ENCODE measurements at regions not wholly inside any gene's neighbourhood (a gene's known extent, or its start where the extent isn't known, plus 50 kb on each side); places are given as distances from the start of the nearest gene placed in this dataset.

DNA sequence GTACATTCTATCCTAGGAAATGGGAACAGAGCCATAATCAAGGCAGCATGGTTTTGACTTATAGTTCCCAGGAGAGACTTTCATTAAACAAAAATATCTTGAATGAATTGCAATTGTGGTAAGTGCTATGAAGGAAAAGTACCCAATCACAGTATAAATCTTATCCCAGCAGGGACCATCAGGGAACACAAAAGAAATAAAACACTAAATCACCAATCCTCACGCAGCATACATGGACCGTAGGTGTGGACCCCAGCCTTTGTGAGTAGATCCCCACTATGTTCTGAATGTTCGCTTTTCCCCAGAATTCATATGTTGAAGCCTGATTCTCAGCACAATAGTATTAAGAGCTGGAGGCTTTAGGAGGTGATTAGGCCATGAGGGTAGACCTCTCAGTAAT lies 925.0 kb upstream of the RBFOX1 start:
- DNase-seq (ENCODE audit: low read depth in 2 of 2) = no peak

DNA sequence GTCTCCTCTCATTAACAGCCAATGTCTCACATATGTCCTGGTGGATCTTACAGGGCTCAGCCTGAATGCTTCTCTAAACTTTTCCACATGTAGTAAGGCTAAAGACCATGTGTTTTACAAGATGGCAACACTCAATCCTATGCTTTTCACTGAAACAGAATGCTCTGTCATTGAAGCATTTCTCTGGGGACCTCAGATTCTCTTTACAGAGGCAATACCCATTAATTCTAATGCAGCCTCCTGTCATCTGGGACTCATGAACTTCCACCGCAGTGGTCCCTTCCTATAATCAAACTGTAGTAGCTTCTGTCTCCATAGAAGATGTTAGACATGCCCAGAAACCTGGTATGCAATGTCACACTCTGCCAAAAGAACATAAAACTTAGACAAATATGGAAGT lies 926.6 kb upstream of the RBFOX1 start:
- no peak for DNase-seq (ENCODE audit: low read depth in 2 of 2)

DNA sequence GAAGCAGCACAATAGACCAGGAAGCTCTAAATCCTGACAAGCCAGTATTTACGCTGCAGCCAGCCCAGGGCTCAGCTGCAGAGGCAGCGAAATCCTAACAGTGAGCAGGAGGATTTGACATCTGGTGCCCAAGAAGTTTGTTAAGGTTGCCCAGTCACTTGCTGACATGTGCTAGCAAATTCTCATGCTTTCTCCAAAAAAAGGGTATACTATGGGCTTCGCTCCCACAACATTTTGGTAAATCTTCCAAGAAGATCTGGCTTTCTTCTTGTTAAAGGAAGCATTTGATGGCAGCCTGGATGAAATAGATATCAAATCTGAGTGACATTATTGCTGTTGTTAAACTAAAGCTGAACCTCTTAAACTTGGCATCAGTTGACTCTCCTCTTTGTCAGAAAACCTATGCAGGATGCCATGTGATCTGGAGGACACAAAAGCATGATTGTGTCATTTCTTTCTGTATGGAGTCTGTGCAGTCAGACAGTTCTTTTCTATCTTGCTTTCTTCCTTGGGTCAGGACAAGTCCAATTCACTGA lies 949.7 kb upstream of the RBFOX1 start:
- DNase-seq (ENCODE audit: low read depth in 2 of 2) = no peak

DNA sequence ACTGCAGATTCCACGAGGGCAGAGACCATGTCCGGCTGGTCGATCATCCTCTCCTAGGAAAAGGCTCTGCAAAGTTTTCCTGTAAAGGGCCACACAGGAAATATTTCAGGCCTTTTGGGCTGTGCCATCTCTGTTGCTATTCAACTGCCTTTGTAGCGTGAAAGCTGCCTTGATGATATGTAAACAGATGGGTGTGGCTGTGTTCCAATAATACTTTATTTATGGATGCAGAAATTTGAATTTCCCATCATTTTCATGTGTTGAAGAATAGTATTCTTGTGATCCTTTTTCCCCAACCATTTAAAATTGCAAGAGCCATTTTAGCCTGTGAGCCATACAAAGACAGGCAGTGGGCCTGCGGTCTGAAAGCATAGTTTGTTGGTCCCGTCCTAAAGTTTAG lies 950.7 kb upstream of the RBFOX1 start:
- DNase-seq (ENCODE audit: low read depth in 2 of 2) = no peak

DNA sequence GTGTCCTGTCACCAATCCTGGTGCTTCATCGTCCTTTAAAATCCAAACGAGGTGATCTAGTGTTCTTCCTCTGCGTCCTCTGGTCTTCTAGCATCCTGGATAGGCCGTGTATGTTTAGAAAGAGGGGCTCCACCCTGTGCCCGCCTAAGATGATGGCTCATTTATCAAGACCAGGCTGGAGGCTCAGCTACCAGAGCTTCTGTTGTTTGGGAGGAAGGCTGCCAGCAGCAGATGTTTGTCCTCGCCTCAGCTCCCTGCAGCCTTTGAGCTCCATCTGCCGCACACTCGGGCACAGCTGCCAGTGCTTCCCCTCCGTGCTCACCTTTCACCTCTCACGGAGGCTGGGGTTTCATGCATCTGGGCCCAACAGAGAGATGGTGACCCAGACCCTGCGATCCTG lies 954.7 kb upstream of the RBFOX1 start:
- no peak for DNase-seq (ENCODE audit: low read depth in 2 of 2)

DNA sequence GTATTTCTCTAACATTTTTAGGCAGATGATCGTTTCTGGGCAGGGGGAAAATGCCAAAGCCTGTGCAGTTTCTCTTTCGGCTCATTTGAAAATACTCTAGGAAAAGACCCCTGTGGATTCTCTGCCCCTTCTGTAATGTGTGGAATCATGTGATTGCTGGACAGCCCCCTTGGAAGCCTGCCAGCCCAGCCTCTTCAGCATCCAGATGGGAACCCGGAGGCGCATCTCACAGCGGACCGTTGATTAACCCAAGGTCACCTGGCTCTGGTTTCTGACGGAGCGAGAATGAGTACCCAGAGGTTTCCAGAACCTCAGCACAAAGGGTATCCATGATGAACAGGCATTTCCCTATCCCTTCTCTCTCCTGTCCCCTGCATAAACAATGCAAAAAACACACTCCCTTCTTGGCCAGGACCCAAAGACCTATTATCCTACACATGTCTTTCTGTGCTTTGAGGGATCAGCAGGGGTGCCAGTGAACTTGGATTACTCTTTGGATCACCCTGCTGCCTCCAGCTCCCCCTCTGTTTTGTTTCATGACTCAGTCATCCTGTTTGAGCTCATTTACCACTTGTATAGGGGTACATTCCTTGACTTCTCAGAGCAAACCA lies 957.1 kb upstream of the RBFOX1 start:
- DNase-seq (ENCODE audit: low read depth in 2 of 2) = no peak

DNA sequence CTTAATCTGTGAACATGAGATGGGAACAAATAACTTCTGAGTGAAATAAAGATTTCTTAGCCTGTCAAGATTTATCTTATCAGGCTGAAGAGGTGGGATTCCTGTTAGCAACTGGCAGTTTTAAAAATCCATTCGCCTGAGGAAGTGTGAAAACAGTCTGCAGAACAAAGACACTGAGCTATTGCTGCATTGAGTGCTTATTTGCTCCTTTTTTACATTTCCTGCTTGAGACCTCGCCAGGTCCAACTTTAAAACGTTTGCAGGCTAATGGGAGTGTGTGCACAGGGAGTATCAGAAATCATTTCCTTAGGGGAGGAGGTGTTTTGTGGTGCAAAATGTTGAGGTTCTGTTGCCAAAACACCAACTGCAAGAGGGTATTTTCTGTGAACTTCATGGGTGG lies 957.8 kb upstream of the RBFOX1 start:
- DNase-seq (ENCODE audit: low read depth in 2 of 2) = no peak

DNA sequence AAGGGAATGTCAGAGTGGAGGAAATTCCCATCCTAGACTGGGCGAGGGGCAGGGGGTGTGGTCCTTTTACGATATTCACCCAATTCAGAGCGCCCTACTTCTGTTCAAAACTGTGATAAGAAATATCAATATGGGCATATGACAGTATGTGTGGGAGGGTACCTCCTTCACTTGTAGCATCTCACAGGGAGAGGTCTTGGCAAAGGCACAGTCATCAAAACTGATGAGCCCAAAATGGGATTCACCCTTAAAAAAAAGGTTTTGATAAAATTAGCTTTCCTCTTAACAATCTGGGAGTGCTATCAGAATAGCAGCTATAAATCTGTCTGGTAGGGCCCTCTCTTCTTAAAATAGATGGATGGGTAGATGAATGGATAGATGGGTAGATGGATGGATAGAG lies 967.8 kb upstream of the RBFOX1 start:
- no peak for DNase-seq (ENCODE audit: low read depth in 2 of 2)

DNA sequence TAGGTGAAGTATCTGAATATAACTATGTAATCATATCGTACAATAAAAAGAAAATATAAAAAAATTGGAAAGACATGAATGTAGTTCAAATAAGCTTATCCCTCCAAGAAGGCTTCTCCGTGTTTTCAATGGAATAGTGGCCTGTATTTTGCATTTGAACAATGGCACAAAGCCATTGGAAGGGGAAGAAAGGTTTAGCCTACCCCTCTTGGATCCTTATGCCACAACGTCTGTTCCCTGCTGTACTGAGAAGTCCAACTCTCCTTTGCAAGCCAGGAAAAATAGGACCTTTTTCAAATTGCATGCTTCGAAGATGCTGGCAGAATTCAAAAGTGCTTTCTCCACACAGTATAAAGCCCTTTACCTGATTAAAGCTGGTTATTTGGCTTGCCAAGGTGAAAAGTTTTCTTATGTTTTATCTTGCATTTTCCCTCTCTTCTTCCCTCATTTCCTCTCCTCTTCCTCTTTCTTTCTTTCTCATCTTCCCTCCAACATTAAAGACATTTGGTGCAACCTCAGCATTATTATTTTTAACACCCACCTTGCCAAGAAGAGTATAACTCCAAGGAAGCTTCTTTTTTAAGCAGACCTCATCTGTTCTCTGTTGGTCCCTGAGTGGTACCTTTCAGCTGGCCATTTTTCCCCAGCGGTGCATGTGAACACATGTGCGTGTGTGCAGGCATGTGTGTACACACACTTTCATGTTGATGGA lies 968.6 kb upstream of the RBFOX1 start:
- DNase-seq (ENCODE audit: low read depth in 2 of 2) = no peak

DNA sequence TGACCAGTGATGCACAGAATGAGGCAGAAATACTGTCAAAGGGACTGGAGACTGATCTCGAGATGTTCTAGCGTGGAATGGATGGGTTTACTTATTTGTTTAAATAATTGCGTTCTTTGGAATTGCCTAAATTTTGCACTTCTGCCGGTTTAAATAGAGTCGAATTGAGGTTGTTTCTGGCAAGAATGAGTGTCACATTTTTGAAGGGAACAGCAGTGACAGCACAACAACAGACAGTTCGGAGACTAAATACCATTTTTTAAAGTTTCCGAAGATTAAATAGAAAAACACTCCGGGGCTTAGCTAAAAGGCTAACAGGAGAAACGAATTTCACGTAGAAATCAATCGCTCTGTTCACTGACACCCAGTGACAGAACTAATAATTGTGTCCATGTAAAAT lies 969.2 kb upstream of the RBFOX1 start:
- DNase-seq (ENCODE audit: low read depth in 2 of 2) = no peak

DNA sequence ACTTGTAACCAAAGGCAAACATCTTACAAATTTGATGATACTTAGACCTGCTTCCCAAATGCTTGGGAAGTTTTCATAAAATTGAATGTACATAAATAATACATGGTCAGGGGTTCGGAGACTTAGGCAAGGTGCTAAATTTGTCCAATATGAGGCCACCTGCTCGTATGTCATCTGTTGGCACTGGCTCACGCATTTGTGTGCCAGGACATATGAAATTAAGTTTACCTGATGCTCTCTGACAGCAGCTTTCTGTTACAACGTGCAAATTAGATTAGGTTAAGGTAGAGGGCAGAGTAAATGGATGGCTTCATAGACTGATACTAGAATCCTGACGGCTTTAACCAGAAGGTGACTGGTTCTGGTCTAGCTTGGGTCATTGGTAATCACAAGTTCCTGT lies 970.3 kb upstream of the RBFOX1 start:
- no peak for DNase-seq (ENCODE audit: low read depth in 2 of 2)

DNA sequence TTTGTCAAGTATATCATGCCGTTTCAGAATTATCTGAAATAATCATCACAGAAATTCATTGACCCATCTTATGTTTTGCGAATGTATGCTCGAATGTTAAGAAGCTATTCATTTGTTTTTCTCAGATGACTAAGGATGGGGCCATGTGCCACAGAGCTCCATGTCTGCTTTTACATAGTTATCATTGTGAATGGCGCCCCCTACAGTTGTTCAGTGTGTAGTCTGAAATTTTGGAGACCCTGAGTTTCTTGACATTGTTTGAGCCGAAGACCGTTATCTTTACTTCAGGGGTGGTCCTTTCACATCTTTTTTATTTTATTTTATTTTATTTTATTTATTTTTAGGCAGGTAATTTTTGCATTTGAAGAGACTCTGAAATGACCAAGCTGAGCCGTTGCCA lies 972.0 kb upstream of the RBFOX1 start:
- no peak for DNase-seq (ENCODE audit: low read depth in 2 of 2)

DNA sequence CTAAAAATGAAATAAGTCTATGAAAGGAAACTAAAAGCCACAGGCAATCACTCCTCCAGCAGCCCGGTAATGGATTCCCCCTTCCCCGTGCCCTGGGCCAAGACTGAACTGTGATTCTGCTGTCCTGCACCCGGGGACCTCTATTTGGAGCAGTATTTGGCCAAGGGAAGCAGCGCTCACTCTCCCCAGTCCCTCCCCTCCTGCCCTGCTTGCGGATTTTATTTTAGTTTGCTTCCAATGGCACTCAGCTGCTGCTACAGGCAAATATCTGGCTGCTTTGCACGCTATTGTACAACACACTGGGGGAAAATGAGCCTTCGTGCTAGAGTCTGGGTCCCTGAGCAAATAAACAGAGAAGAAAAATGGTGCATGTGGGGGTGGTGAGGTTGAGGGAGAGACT lies 975.7 kb upstream of the RBFOX1 start:
- DNase-seq (ENCODE audit: low read depth in 2 of 2) = no peak

DNA sequence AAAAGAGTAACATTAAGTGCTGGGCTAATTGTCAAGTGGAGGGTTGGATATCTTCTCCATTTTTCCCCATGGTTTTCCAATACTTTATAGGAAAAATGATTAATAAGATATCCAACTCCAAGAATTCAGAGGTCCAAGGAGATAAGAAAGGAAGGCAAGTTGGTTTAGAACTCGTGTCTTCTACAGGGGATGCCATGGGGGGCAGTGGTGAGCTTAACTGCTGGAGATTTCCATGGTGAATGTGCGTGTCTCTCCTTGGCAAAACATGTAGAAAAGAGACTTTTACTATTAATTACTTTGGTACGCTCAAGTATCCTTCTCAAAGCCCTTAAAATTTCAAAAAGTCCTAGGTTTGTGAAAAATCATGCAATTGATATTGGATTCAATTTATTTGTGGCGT lies 982.9 kb upstream of the RBFOX1 start:
- no peak for DNase-seq (ENCODE audit: low read depth in 2 of 2)

DNA sequence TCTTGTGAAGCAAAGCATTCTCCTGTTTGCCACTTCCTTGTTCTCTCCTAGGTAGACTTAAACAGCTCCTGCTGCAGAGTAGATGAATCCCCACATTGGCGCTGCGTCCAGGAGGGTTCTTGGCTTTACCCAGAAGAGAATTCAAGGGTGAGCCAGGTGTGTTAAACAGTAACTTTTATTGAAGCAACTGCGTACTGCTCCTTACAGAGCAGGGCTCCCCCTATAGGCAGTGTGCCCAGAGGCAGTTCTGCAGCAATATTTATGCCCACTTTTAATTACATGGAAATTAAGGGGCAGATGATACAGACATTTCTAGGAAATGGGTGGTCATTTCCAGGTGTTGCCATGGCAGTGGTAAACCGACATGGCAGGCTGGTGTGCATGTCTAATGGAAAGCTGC lies 987.6 kb upstream of the RBFOX1 start:
- no peak for DNase-seq (ENCODE audit: low read depth in 2 of 2)

DNA sequence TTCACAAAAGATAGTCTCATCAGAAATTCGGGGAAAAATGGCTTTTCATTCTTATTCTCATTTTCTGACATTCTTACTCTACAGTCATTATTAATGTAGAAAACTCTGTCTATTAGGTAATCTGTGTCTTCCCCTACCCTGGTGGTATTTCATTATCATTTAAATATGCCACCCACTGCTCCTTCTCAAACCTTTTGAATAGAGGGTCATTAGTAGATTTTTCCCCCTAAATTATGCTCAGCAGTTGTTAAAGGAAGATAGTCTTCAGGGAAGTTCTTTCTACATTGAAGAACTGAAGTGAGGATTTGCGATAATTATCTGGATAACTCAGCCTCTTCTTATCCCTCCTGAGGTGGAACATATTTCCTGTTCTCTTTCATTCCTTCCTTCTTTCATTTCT lies 989.5 kb upstream of the RBFOX1 start:
- no peak for DNase-seq (ENCODE audit: low read depth in 2 of 2)

DNA sequence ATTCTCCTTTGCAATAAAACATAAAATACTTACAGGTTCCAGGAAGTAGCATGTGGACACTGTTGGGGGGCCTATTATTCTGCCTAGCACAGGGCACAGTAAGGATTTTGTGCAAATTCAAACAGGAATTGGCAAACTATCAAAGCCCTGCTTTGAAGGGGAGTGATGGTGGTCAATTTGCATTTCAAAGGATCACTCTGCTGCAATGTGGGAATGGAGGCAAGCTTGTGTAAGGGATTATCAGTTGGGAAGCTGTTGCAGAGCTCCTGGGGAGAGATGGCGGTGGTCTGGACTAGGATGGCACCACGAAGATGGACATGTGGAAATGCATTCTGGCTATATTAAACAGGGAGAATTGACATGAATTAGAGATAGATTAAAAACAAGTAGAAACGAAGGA lies 990.7 kb upstream of the RBFOX1 start:
- DNase-seq (ENCODE audit: low read depth in 2 of 2) = no peak

DNA sequence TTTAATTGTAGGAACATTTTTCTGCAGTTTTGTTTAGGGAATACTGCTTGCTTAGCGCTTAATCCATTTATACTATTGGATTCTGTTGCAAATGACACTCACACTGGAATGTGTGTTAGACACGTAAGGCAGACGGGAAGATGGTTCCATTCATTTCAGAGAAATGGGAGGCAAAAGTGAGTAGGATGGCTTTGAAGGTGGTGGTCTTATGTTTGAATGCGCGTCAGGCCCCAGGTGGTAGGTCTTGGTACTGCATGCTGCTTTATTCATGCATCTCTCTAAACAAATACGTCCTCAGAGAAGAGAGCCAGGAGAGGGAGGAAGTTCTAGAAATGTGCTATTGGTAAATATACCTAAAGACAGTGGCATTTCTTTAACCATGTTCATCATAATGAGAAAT lies 997.6 kb upstream of the RBFOX1 start:
- DNase-seq (ENCODE audit: low read depth in 2 of 2) = no peak

DNA sequence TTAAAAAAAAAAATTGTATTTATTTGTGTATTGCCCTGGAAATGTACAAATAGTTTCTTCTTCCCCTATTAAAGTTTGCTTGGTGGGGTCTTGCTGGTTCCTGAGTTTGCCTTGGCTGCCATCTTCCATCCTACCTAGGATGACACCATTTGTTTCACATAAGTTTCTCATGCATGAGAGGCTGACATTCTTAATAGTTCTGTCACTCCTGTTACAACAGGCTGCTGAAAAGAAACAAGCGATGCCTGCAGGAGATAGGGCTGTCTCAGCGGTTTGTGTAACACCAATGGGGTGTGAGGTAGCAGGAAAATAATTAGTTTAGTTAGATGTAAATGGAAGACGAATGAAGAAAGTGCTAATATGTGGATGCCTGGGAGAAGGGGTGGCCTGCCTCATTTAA lies 1000.9 kb upstream of the RBFOX1 start:
- no peak for DNase-seq (ENCODE audit: low read depth in 2 of 2)

DNA sequence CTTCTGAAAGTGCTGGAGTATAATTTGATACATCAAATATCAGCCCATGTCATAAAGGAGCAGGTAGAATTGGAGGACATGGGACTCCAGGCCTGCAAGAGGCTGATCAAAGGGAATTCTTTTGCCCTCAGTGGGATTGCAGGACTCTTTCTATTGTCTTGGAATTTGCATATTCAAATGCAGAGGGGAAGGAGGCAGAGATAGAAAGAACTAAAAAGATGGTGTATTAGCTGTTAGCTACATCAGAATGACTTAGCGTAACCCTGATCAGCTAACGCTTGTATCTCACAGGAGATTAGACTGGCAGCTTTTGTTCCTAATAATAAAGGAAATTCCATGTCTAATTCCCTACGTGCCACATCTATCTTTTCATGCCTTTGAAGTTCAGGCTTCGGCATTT lies 1014.7 kb upstream of the RBFOX1 start:
- DNase-seq (ENCODE audit: low read depth in 2 of 2) = no peak

DNA sequence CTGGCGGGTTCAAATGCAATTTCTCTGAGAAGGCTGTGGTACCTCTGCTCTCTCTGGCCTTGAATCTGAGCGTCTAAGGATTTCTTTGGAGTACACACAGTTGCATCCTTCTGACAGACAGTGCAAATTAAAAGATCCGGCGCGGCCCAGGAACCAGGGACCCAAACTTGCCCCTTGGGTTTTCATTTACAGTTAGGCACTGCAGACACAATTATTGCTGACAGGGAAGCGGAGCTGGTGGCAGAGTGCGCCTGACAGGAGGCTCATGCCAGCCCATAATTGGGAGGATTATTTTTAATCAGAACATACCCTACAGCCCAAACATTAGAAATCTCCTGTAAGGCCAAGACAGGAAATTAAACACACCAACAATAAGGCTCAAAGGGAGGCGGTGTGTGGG lies 1023.4 kb upstream of the RBFOX1 start:
- no peak for DNase-seq (ENCODE audit: low read depth in 2 of 2)

DNA sequence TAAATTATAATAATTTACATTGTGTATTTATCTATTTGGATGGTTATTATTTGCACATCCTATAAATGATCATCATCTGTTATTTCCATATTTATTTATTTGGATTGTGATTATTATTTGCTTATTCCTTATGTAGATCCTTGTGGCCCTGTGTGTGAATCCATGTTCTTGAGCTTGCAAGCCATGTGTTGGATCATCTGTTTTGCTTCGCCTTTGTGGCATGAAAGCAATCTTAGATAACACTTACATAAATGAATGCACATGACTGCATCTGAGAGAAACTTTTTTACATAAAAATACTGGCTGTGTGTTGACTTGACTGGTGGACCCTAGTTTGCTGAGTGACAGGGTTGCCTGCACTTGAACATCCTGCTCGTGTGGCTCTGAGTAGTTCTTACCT lies 1024.5 kb upstream of the RBFOX1 start:
- DNase-seq (ENCODE audit: low read depth in 2 of 2) = no peak

DNA sequence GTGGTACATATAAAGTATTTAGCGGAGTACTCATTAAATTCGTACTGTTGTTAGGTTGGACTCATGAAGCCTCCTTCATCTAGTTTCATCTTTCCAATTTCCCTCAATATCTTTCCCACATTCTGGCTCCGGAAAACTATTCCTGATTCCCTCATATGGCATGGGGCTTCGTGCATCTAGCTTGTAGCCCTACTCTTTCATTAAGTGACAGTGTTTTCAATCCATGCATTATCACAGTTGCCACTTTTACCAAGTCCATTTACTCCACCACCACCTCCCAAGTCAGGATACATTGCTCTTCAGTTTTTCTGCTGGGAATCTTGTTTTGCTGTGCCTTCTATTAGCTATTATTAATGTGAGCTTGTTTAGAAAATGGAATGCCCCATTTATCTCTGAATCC lies 1032.1 kb upstream of the RBFOX1 start:
- no peak for DNase-seq (ENCODE audit: low read depth in 2 of 2)

Measured in activated CD8-positive, alpha-beta memory T cell treated with anti-CD3 and anti-CD28 coated beads for 4 hours (primary cell).